ENCODE measurements at regions not wholly inside any gene's neighbourhood (a gene's known extent, or its start where the extent isn't known, plus 50 kb on each side); places are given as distances from the start of the nearest gene placed in this dataset.

- H3K79me2 ChIP-seq (ENCODE audit: control insufficient read depth, insufficient read depth, low read length) = no peaks in the 10 kb centered on the region
- DNase-seq (ENCODE audit: low read depth, low spot score) (no peak), FAIRE-seq (no peak)
- H3K4me3 ChIP-seq (replicated peaks in 1 of 3; ENCODE audit: insufficient read depth in 1 of 3, low read depth in 1 of 3, low read length in 3 of 3) = no peak overlapping the region
- H3K27ac ChIP-seq (ENCODE audit: insufficient read depth, low read depth, low read length) = no peak overlapping the region
- intact Hi-C loops (cut with micrococcal nuclease) = no loop called here
- H4K20me1 ChIP-seq (replicated peaks; ENCODE audit: control insufficient read depth, extremely low read depth, insufficient read depth, low read length) = no peaks in the 10 kb centered on the region
- no peak overlapping the region for H3K4me2 ChIP-seq (ENCODE audit: insufficient read depth, low read length)
- dilution Hi-C loops (cut with MboI; ENCODE audit: extremely low pct_ligation_motif_present, low sequenced_read_pairs) = no loop called here
- H3K4me1 ChIP-seq (ENCODE audit: control insufficient read depth, extremely low read depth, insufficient read depth, low read length) = no peaks in the 10 kb centered on the region
- ChIA-PET CTCF (no interaction called here), POLR2A (no interaction called here)
- H3K27me3 ChIP-seq (ENCODE audit: control insufficient read depth in 2 of 2, insufficient read depth in 2 of 2, low read length in 2 of 2) = no peaks in the 10 kb centered on the region
- no peaks in the 10 kb centered on the region for H3K9me1 ChIP-seq (replicated peaks; ENCODE audit: control insufficient read depth, extremely low read depth, insufficient read depth, low read length)
- no TSS peak for BruUV-seq (replicated peaks)
- no peak for TF ChIP-seq MAX (IDR thresholded peaks at IDR 0.05; ENCODE audit: insufficient read depth, insufficient read length)
- no peak for TF ChIP-seq GATA2 (IDR thresholded peaks at IDR 0.05; ENCODE audit: insufficient read depth, insufficient read length, low read depth, low read length)
- TF ChIP-seq POLR2AphosphoS5 (IDR thresholded peaks at IDR 0.05; ENCODE audit: insufficient read depth, low read depth, low read length) = no peak
- no peak for TF ChIP-seq CTCF (IDR thresholded peaks at IDR 0.05; ENCODE audit: extremely low read depth in 1 of 2, insufficient read depth in 1 of 2, low read depth in 1 of 2, low read length in 2 of 2)
- no peak for TF ChIP-seq JUN (IDR thresholded peaks at IDR 0.05; ENCODE audit: borderline replicate concordance, insufficient read depth, insufficient read length, low read depth)
- TF ChIP-seq POLR2A (IDR thresholded peaks at IDR 0.05; ENCODE audit: low read depth, low read length) = no peak
- no peak for TF ChIP-seq EZH2 (IDR thresholded peaks at IDR 0.05; ENCODE audit: borderline replicate concordance, low read depth, low read length, severe bottlenecking)
- TF ChIP-seq FOS (IDR thresholded peaks at IDR 0.05; ENCODE audit: borderline replicate concordance, insufficient read depth, low read length) = no peak
- no peak for TF ChIP-seq MYC (IDR thresholded peaks at IDR 0.05; ENCODE audit: low read depth, low read length)
- H3K9ac ChIP-seq (replicated peaks; ENCODE audit: extremely low read depth, insufficient read depth, low read length) = no peak overlapping the region
- no peaks in the 10 kb centered on the region for H3K36me3 ChIP-seq (ENCODE audit: control insufficient read depth in 2 of 2, extremely low read depth in 1 of 2, insufficient read depth in 2 of 2, low read length in 2 of 2)
- no peak overlapping the region for H2AFZ ChIP-seq (ENCODE audit: low read depth, low read length)
- no peaks in the 10 kb centered on the region for H3K9me3 ChIP-seq (replicated peaks; ENCODE audit: control insufficient read depth, insufficient read depth, low read length)
Measured at GRCh38 chr10:59073456-59074053, 102.9 kb upstream of the PHYHIPL start.

Data from endothelial cell of umbilical vein (primary cell).